Activated CD4-positive, alpha-beta T cell treated with anti-CD3 and anti-CD28 coated beads, Interleukin-2, amount 50 U/mL, for 16 hours (primary cell): ENCODE measurements at regions not wholly inside any gene's neighbourhood (a gene's known extent, or its start where the extent isn't known, plus 50 kb on each side); places are given as distances from the start of the nearest gene placed in this dataset.

Experiments used
- DNase-seq: peaks from one replicate; pipeline ENCODE4 v3.0.0-alpha.2; 2020

DNA sequence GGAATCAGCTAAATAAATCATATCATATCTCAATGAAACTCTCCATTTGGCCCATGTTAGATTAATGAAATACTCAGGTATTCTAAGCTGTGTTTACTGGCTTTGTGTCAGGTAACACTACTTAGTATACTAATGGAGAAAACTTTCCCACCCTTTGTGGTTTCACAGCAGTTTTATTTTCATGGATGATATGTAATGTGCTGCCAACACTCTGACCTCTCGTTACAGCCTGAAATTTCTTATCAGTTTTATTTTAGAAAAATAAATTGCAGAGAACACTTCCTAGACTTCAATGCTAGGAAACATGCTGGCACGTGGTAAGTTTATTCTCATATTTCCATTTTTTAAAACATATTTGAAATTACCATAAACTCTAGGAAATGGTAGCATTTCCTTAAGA lies 758.9 kb downstream of the LIG4 start:
- DNase-seq: no peak

DNA sequence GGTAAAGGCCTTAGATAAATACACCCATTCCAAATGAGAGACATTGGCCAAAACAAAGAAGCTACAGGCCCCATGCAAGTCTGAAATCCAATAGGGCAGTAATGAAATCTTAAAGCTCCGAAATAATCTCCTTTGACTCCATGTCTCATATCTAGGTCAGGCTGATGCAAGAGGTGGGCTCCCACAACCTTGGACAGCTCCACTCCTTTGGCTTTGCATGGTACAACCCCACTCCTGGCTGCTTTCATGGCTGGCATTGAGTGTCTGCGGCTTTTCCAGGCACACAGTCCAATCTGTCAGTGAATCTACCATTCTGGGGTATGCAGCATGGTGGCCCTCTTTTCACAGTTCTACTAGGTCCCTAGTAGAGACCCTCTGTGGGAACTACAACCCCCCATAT lies 762.5 kb downstream of the LIG4 start:
- DNase-seq: no peak

DNA sequence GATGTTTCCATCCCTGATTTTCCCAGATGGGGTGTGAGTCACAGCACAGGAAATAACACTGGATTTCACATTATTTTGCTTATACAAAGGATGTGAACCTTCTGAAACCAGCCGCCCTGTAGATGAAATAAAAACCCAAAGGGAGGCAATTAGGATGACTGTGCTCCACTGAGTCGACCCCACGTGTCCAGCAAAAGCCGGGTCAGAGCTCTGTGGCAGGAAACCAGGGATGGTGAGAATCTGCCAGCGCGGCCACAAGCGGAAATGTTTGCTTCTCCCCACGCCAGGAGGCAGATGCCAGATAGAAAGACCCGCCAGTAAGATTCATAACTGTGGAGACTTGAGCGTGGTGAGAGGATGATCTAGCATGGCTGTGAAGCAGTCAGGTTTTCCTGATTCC lies 764.4 kb downstream of the LIG4 start:
- DNase-seq: no peak

DNA sequence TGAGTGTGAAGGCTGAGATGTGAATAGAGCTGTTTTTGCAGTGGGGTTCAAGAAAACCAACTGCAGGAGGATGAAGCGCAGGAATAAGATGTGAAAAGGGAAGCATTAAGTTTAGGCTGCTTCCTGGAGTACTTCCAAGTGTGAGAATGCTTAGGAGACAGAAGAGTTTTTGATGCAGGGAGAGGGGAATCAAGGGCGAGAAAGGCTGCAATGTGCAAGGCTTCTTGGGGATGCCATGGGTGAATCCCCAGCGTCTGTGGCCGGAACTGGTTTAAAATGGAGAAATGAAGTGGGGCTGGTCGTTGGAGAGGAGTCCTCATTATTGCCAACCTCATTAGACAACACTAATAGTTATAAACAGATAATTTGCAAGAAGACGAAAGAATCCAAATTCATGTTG lies 764.9 kb downstream of the LIG4 start:
- no peak for DNase-seq

DNA sequence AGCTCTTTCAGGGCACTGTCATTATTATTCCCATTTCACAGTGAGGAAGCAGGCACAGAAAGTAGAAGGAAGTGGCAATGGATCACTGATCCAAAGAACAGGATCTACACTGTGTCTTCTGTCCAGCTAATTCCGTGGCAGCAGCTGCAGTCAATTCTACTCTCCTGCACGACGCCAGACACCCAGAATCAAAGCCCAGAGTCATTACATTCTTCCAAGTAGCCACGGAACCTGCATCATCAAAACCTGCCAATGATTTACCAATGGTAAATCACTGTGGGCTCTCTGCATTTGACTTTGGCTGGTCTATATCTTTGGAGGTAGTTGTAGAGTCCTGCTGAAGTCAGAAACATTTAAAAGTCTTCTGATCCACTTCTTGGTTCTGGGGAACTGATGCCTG lies 767.7 kb downstream of the LIG4 start:
- no peak for DNase-seq

DNA sequence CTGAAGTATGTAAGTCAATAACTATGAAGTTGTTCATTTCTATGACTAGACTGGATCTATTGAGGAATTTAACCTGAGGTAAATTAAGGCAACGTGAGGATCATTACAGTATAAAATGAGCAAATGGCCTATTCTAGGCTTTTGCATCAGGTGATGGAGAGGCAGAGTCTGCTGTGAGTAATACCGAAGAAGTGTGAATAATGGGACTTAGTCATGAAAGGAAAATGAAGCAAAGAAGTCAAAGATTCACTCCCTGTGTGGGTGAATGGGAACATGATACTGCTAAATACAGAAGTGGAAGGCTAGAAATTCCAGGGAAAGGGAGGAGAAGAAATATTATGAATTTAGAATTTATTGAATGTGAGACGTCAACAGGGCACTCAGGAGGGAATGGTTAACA lies 774.1 kb downstream of the LIG4 start:
- DNase-seq: no peak

DNA sequence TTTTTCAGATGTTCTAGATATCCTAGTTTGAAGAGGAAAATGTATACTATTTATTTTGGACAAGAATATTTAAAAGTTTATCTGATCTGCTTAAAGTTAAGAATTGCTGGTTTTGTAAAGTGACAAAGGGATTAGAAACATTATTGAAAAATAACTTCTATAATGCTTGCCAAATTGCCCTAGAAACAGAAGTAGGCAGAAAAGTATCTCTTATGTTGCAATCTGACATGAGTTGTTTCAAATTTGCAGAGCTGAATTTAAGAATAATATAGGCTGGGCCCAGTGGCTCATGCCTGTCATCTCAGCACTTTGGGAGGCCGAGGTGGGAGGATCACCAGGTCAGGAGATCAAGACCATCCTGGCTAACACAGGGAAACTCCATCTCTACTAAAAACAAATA lies 777.1 kb downstream of the LIG4 start:
- DNase-seq: no peak

DNA sequence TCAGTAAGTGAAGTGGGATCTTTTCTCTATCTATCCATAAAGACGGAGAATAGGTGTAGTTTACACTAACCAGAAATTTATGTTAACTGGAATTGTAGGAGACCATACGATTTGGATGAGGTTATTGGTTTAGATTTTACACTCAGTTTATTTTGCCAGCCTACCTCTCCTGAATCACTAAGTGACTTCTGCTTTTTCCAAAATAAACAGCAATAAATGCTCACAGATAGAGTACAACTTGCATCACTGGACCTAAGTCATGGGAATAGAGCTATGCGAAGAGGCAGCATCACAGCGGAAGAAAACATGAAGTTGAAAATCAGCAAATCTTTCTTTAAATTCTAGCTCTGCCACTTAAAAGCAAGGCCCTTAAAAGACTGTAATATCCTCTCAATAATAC lies 781.0 kb downstream of the LIG4 start:
- DNase-seq: no peak

DNA sequence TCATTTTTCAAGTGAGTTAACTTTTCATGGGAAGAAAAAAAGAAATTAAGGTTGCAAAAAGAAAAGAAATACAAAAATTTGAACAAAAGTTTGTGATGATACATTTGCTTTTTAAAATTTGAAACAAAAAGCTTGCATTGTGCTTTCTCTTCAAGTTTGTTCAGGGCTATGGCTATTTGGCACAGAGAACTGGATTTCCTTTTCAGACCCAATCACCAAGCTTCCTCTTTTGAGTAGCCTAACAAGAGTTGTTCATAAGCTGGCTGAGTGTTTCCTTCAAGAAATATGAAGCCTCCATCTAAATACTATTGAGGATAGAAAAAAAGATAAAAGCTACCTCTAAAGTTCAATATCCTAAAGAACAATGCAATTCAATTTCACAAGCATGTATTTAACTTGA lies 787.8 kb downstream of the LIG4 start:
- no peak for DNase-seq

DNA sequence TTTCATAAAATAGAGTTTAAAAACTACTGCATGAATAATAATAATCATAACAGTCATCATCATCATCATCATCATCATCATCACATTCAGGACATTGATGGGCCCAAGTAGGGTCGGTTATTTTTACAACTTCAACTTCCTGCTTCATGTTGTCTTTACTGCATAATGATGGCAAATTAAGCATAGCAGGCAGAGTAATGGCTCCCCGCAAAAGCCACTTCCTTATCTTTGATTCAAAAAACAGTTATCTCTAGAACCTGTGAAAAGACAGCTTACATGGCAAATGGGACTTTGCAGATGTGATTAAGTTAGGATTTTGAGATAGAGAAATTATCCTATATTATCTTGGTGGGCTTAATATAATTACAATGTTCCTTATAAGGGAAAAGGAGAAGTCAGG lies 792.9 kb downstream of the LIG4 start:
- DNase-seq: no peak

DNA sequence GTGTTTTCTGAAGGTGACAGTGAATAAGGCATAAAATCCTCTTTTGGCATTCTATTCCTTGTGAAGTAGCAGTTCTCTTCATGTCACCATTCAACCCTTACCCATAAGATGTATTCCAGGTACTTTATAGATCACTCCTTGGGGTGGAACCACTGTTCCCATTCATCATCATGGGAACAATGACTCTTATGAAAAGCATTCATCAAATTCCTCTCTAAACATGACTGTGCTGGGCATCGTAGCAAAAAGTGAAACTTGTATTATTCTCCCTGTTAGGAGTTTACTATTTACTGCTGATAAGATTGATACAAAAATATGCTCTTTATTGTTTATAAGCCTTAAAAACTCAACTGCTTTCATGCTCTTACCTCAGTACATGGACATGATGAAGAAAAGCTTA lies 793.4 kb downstream of the LIG4 start:
- no peak for DNase-seq

DNA sequence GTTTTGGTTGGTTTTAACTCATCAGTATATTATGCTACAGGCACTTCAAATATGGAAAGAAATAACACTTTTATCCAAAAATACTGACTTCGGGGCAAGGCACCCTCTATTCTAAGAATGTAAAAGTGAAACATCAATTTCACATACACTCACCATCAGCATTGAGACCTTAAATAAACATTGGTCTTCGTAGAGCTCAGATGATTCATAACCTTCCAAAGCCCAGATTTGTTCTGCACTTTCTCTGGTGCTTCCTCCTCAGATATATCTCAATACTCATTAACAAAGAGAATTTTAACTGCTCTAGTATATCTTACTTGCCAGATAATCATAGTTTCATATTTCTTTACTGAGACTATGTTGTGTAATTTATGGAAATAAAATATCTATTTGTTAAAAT lies 794.3 kb downstream of the LIG4 start:
- DNase-seq: no peak

DNA sequence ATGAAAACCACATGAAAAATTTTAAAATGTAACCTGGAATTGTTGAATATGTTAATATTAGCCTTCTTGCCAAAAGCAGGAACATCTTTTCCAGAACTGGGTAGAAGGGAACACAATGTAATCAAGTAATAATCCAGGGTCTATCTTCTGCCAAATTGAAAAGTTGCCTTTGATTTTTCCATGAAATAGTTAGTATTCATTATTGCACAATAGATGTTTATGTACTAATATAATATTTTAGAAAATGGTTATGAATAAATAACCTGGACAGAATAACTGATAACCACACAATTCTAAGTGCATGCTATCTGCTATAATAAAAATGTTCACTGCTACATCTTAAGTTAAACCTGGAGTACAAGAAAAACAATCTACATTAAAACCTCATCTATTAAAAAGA lies 802.3 kb downstream of the LIG4 start:
- DNase-seq: no peak

DNA sequence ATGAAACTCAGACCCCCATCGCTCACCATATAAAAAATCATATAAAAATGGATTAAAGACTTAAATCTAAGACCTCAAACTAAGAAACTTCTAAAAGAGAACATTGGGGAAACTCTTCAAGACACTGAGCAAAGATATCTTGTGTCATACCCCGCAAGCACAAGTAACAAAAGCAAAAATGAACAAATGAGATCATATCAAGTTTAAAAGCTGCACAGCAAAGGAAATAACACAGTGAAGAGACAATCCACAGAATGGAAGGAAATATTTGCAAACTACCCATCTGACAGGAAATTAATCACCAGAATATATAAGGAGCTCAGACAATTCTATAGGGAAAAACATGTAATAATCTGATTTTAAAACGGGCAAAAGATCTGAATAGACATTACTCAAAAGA lies 808.3 kb downstream of the LIG4 start:
- no peak for DNase-seq

DNA sequence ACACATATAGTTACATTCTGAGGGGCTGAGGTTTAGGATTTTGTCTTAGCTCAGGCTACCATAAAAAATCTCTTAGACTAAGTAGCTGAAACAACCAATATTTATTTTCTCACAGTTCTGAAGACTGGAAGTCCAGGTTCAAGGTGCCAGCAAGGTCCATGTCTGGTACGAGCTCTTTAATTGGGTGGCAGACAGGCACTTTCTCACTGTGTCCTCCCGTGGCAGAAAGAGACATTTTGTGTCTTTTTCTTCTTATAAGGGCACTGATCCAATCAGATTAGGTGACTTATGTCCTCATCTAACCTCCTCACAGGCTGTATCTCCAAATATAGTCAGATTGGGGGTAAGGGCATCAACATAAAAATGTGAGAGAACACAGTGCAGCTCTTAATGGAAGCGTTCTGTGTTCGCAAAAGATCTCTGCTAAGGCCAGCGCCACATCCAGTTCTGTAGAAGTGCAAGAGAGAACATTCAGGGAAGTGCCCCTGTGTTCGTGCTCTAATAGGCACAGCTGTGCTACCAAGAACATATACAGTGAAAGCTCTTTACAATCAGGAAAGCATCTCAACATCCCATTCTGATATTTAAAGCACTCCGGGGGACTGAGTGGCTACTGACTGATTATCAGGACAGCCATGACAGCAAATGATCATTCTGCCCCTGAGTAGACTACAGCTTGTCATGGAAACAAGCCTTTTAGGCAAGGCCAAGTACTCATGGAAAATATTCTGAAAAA lies 819.2 kb downstream of the LIG4 start:
- DNase-seq: no peak

DNA sequence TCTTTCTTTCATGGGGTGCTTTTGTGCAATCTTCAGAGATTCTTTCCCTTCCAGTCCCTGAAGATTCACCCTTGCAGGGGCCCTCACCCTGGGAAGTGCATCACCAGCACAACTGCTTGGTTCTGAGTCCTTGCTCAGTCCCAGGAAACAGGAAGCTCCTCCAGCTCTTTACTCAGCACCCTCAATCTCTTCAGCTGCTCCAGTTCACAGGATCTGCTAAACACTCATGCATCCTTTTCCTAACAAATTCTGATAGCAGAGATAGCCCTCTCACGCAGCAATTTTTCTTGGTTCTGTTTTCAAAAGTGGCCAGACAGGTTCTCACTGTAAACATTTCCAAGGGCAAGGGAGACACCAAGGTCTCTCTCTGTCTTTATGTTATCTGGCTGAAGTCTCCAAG lies 823.1 kb downstream of the LIG4 start:
- DNase-seq: no peak

DNA sequence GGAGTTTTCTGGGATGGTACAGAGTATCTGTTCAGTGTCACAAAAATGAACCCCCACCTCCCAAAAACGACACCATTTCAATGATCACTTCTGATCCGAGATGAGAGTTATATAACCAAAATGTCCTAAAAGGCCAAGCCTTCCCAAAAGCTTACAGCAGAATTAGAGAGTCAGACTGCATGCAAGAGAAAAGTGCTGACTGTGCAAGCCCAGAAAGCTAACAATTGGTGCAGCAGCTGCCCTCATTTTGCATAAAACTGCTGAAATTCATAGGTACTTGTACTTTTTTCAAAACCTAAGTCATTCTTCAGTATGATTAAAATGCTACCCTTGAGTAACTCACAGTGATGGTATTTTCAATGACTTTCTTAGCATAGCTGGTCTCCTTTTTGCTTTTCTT lies 819.6 kb upstream of the ARGLU1 start:
- no peak for DNase-seq

DNA sequence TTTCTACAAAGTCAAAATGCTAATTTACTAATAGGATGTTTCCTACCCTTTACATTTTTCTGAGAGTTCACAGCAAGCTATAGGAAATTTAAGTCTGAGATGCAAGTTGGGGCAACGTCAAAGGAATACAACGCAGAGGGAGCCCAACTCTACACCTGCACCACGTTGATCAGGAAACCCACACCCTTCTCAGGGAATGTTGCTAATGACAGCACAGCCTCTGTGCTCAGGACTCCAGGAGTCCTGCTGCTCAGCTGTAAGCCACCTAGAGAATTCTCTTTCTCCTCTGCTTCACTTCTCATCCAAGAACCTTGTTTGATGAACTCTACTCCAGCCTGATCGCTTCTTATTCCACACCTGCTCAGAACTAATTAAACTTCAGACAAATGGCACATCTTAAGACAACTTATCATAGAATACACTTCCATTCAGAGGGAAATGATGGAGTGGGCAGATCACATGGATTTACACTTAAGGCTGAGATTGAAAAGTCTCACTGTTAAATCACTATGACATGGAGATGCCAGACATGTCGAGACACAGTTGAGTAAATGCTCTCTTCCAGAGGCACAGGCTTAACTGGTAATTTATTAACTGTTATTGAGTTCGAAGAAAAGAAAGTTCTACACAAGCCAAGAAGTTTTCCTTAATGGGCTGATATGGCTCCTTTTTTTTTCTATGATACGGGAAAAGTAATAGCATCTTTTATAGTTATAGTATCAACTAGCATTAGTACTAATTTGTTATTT lies 811.6 kb upstream of the ARGLU1 start:
- DNase-seq: no peak

DNA sequence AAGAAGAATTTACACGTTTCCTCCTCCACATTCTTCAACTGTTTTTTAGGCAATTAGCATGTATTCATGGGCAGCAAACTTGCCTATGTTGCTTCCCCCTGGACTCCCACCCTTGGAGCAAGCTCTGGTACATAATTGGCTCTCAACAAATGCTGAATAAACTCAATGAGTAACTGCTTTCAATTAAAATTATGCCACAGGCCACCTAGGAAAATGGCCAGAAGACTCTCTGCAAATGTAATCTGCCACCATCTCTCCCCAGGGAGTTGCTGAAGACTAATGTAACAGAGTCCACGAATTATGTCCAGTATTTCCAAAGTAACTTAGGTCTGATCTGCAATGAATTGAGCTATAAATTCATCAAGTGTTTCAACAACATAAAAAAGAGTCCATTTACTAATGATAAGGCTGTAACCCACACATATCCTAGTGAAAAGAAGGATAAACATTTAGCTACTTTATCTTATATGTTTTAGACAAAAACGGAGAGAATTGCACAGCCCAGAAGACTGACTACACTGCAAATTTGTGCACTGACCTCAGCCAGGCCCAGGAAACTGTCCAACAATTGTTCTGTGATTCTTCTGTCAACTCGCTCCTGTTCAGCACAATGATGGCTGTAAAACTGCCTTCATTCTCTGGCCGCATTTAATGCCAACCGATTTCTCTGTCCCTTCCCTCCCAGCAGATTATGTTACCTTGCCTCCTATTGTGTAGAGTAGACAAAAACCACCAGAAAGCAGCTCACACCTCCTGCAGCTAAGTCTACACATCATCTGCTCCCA lies 808.6 kb upstream of the ARGLU1 start:
- DNase-seq: no peak

DNA sequence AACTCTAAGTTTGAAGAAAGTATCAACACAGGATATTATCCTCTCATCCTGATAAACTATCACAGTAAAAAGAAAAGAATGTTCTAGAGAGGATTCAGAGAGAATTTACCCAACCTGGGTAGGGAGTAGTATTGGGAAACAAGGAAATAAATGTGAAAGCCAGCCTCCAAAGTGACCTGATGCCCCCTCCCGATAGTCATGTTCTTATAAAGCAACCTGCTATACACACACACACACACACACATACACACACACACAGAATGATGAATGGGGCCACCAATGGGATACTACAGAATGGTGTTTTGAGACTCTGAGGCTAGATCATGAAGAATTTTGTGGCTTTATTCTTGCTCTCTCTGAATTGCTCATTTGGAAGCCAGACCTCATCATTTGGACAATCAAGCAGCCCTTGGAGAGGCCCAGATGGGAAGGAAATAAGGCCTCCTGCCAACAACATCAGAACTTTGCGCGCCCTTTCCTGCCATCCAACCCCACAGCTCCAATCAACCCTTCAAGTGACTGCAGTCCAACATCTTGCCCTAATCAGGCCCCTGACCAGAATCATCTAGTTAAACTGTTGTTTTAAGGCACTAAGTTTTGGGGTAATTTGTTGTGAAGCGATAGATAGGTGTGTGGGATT lies 807.9 kb upstream of the ARGLU1 start:
- DNase-seq: no peak

DNA sequence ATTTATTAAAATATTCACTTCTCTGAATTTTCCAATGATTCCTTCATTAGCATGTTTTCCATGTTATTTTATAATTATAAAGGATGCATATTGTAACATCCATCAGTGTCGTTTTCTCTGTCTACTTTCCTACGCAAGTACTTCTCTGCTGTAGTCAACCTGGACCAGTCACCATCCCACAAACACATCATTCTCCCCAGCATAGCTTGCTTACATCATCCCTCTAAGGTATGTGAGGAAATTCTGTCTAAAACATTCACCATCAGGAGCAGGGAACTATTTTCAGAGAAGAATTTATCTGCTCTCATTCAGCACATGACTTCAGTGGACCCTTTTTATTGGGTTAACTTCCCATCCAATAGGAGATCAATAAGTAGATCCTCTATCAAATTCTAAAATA lies 806.1 kb upstream of the ARGLU1 start:
- DNase-seq: no peak

DNA sequence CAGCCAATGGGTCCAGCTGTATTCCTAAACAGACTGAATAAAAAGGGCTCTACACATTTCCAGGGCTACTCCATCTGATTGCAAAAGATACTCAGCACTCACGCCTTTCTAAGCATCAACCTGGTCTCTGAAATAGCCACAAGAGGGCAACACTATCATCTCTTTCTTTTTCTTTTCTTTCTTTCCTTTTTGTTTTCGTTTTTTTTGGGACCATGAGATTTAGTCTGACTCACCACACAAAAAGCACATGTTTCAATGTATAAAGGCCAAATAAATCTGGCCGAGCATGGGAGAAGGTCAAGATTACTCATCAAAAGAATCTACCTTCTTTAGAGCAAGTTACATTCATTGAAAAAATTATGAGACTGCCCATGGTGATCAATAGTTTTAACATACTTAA lies 805.6 kb upstream of the ARGLU1 start:
- DNase-seq: no peak

DNA sequence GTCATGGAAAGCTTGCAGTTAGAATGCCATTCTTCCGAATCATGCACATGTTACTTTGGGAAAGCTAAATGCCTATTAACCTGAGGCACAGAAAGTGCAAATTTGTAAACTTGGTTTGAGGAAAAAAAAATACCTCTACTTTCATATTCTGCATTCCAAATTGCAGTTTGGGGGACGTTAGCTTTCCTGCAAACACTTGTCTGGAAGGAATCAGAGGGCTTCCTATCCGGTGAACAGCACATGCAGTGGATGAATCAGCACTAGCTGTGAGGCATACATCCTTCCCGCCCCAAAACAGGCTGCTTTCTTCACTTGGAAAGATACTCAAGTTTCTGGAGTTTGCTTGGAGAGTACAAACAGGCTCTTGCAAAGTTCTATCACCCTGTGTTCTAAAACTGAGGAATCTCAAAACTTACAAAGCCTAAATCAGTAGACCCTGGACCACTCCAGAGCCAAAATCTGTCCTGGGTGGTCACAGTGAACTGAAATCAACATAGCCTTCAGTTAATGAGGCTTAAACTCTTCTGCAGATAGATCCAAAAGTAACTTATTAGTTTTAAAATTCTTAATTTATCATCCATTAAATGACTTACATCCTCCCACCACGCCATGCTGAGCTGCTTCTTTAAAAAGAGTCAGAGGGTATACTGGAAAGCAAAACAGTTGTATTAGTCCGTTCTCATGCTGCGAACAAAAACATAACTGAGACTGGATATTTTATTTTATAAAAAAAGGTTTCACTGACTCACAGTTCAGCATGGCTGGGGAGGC lies 802.3 kb upstream of the ARGLU1 start:
- DNase-seq: no peak
